HG03571 (cell line): ENCODE measurements at regions not wholly inside any gene's neighbourhood (a gene's known extent, or its start where the extent isn't known, plus 50 kb on each side); places are given as distances from the start of the nearest gene placed in this dataset.
"Not testable (repeated sequence)": the region's sequence is repeated elsewhere in the genome, so short reads cannot be mapped to it uniquely, and the experiment has no call there.

ENCODE experiments used
- ATAC-seq: cut with Tn5 transposase; IDR thresholded peaks from one replicate; pipeline ENCODE4 v1.9.1; 2021; ENCODE audit not compliant: unreplicated experiment

GRCh38 chr2:17012297-17012696 is 346.7 kb upstream of the CYRIA start:
- no peak for ATAC-seq

- ATAC-seq, result no peak
These were observed 344.5 kb upstream of the CYRIA start for GRCh38 chr2:17010104-17010503.

- no peak for ATAC-seq
These were observed 334.5 kb upstream of the CYRIA start for GRCh38 chr2:17000184-17000482.

DNA sequence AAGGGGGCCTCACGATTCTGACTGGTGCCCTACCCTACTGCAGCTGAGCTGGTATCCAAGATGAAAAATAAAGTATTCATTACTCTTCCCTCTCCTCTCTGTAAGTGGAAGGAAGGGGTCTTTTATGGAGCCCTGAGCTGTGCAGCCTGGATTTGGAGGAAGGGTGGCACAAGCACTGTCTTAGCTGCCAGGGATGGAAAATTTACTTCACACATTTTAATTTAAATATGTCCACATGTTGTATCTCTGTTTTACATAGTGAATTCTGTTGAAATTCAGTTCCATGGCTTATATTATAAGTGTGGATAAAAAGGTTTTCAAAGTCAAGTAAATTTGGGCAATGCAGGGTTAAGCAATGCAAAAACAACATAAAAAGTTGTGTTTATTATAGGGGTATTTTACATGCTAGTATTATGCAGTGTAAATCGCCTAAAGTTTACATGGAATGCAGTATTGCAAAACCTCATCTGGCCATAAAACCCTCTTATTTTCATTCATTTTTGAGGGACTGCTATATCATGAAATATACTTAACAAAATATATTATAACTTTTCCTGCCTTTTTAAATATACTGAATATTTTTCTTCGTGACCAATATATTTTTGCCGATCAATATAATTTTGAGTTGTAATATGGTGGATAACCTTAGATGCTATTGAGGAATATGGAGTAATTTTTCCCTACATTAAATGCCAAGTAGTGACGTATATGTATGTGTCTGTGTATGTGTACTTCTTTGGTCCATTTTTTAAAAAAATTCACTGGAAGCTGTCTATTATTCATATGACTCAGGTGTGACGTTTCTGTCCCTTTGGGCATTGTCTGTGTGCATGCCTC is 333.9 kb upstream of the CYRIA start:
- ATAC-seq, result no peak

GRCh38 chr2:16978301-16978700 is 312.7 kb upstream of the CYRIA start:
- ATAC-seq, result no peak

DNA sequence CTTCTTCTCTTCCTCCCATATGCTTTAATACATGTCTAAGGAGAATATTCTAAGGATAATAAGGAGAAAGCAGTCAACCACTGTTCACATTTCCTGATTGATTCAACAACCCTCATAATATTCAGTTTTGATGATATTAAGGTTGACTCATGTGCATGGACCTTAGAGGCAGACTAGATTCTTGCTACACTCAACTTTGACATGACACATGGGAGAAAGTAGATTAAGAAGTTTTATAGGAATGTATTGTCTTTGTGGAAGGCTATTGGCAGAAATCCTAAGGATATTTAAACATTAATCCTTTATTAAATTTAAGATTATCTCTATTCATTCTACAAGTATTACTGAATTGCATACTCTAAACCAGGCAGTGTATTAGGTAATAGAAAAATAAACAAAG is 309.1 kb upstream of the CYRIA start:
- ATAC-seq, result no peak

DNA sequence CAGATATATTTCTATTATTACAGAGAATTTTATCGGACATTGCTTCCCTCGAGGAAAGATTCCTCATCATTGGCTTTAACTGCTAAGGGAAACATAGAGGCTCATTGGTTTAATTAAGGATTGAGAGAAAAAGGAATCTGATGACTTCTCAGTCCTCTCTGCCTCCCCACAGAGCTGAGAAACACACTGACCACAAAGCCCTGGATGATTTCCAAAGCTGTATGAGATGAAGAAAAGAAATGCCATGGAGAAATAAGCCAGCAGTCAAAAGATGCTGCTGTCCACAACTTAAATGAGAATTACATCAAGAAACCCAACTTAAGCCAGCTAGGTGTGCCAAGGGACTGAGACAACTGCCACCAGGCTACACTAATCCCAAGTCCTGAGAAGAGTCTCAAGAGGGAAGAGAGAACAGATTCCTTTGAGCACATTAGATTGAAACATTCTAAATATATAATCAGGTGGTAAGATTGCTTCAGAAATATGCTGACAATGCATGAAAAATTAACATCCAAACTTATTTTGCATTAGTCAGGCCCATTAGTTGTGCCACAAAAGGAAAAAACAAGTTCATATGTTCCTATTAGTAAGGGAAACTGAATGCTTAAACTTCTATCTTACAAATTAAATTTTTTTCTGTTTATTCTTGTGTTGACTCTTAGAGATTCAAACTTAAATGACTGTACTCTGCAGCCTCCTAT is 308.1 kb upstream of the CYRIA start:
- no peak for ATAC-seq

- ATAC-seq, result no peak
These were observed 306.6 kb upstream of the CYRIA start for GRCh38 chr2:16972276-16972675.

- ATAC-seq, result no peak
These were observed 306.1 kb upstream of the CYRIA start for GRCh38 chr2:16971722-16972234.

DNA sequence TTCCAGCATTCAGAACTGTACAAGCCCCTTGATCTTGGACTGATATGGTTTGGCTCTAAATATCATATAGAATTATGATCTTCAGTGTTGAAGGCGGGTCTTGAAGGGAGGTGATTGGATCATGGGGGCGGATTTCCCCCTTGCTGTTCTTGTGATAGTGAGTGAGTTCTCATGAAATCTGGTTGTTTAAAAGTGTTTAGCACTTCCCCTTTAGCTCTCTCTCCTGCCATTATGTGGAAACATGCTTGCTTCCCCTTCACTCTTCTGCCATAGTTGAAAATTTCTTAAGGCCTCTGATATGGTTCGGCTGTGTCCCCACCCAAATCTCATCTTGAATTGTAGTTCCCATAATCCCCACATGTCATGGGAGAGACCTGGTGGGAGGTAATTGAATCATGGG is 305.3 kb upstream of the CYRIA start:
- not testable (repeated sequence) for ATAC-seq

DNA sequence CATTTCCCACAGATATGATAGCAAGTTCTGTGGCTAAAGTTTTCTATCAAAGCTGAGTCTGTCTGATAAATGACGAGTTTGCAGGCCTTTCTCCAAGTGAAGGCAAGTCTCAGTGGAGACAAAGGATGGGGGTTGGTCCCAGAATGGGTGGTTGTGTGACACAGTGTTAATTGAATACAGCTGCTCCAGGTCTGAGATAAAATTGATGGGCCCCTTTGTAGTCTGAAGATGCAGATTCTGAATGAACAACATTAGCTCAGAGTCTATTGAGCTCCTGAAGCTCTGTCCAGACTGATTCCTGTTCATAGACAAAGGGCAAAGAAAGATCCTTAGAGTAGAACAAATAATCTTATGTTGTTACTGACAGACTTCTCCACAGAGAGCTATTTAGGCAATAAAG is 296.9 kb upstream of the CYRIA start:
- no peak for ATAC-seq

- ATAC-seq, result no peak
These were observed 294.9 kb upstream of the CYRIA start for GRCh38 chr2:16960579-16960978.

DNA sequence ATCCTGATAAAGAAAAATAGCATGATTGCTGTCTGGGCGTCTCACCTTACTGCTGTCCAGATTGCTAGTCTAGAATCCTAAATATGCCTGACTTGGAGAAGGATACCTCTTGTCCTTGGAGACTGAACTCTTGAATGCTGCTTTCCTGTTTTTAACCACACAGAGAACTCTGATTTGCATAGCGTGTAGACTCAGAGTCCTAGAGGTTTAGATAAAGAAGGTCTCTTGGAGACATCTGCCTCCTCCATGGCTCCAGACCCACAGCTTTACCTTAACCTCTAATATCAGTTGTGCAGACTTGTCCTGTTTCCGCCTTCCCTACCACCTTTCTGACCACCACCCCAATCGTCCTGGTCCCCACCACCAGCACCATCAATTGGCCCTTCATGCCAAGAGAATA is 292.6 kb upstream of the CYRIA start:
- ATAC-seq, result no peak

GRCh38 chr2:16952805-16953204 is 287.2 kb upstream of the CYRIA start:
- ATAC-seq, result no peak

GRCh38 chr2:16952368-16952767 is 286.7 kb upstream of the CYRIA start:
- no peak for ATAC-seq

DNA sequence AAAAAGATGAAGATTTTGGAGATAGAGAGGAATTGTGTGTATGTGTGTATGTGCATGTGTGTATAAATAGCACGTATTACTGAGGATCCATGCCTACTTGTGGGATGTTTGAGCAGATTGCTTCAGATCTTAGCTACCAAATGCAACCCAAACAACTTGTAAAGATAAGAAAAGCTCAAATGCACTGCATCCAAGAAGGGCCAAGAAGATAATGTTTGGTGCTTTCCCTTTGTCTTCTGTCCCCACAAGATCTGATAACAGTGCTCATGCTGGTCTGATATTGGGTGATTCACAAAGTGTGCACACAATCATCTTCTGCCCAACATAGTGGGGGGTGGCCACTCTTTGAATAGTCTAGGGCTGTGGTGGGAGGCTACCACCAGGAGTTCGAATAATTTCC is 284.8 kb upstream of the CYRIA start:
- ATAC-seq, result no peak

GRCh38 chr2:16948710-16949109 is 283.1 kb upstream of the CYRIA start:
- ATAC-seq, result no peak

GRCh38 chr2:16948053-16948452 is 282.4 kb upstream of the CYRIA start:
- ATAC-seq, result no peak

DNA sequence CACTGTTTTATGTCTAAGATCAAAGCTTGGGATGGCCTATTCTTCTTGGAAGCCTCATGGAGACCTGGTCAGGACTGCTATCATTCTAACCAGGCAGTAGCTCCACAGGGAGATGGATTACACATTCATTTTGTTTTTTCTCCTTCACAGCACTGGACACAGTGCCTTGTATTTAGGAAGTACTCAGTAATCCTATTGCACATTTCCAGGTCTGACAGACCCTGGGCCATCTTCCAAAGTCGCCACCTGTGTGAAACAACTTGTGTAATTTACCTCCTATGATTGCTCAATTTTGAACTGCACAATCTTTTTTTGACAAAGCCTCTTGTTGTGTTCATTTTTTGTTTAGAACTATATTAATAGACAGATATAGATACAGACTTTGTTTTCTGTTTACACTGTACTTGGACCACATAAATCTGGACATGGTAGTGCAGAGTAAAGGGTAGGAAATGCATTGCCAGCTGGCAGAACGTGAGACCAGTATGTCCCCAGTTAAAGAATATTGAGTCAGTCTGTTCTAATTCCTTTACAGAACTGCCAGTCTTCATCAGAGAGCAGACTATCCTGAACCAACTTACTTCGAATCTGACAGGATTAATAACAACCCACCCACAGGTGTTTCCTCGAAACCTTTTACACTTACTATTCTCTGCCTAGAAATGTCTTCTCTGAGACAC is 277.8 kb upstream of the CYRIA start:
- no peak for ATAC-seq

- no peak for ATAC-seq
These were observed 274.6 kb upstream of the CYRIA start for GRCh38 chr2:16940214-16940613.

- ATAC-seq, result no peak
These were observed 274.1 kb upstream of the CYRIA start for GRCh38 chr2:16939771-16940170.

- ATAC-seq, result no peak
These were observed 267.7 kb upstream of the CYRIA start for GRCh38 chr2:16933355-16933754.
